ENCODE measurements at regions not wholly inside any gene's neighbourhood (a gene's known extent, or its start where the extent isn't known, plus 50 kb on each side); places are given as distances from the start of the nearest gene placed in this dataset.

- Mint-ChIP-seq H3K9me3 (peaks cover 9% of the 10 kb centered on the region), H3K4me1 (peaks cover 24% of the 10 kb centered on the region), H3K27me3 (ENCODE audit: low read depth) (no peaks in the 10 kb centered on the region), H3K4me3 (no peak overlapping the region), H3K27ac (no peak overlapping the region), H3K36me3 (ENCODE audit: low read depth) (no peaks in the 10 kb centered on the region)
- TF ChIP-seq, protein P1, sequence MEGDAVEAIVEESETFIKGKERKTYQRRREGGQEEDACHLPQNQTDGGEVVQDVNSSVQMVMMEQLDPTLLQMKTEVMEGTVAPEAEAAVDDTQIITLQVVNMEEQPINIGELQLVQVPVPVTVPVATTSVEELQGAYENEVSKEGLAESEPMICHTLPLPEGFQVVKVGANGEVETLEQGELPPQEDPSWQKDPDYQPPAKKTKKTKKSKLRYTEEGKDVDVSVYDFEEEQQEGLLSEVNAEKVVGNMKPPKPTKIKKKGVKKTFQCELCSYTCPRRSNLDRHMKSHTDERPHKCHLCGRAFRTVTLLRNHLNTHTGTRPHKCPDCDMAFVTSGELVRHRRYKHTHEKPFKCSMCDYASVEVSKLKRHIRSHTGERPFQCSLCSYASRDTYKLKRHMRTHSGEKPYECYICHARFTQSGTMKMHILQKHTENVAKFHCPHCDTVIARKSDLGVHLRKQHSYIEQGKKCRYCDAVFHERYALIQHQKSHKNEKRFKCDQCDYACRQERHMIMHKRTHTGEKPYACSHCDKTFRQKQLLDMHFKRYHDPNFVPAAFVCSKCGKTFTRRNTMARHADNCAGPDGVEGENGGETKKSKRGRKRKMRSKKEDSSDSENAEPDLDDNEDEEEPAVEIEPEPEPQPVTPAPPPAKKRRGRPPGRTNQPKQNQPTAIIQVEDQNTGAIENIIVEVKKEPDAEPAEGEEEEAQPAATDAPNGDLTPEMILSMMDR (IDR thresholded peaks at IDR 0.05; ENCODE audit: unreplicated experiment in 3 of 3): no peak
Observed at GRCh38 chr15:39287322-39288195, 293.3 kb upstream of the THBS1 start.

- Mint-ChIP-seq H3K9me3 (peaks cover 19% of the 10 kb centered on the region), H3K36me3 (ENCODE audit: low read depth) (no peaks in the 10 kb centered on the region), H3K4me3 (no peak overlapping the region), H3K4me1 (peaks cover 9% of the 10 kb centered on the region), H3K27ac (no peak overlapping the region), H3K27me3 (ENCODE audit: low read depth) (no peaks in the 10 kb centered on the region)
- TF ChIP-seq, protein P1 (IDR thresholded peaks at IDR 0.05; ENCODE audit: unreplicated experiment in 3 of 3): no peak
Observed at GRCh38 chr15:39290711-39291435, 290.0 kb upstream of the THBS1 start.

GRCh38 chr15:39291690-39292089, 289.2 kb upstream of the THBS1 start:
- Mint-ChIP-seq H3K27ac (no peak overlapping the region), H3K27me3 (ENCODE audit: low read depth) (no peaks in the 10 kb centered on the region), H3K9me3 (peaks cover 19% of the 10 kb centered on the region), H3K36me3 (ENCODE audit: low read depth) (no peaks in the 10 kb centered on the region), H3K4me1 (peaks cover under 1% of the 10 kb centered on the region), H3K4me3 (no peak overlapping the region)
- TF ChIP-seq, protein P1 (IDR thresholded peaks at IDR 0.05; ENCODE audit: unreplicated experiment in 3 of 3): no peak

DNA sequence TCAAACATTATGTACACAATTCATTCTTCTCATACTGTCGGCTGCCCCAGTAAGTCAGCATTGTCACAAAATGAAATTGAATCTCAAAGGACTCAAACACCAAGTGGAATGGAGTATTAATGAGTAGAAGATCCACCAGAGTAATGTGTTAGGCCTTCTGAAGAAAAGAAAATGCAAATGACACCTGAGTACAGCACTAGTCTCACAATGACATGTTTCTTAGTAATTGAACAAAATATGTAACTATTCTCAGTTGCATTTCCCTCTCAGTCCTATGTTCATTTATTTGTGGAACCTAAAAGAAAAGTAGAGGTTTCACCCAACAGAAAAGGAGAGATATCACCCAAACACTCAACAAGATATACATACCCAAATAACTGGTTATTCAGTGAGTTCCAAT, 283.9 kb upstream of the THBS1 start:
- Mint-ChIP-seq H3K27me3 (ENCODE audit: low read depth) (peaks cover 4% of the 10 kb centered on the region), H3K4me3 (no peak overlapping the region), H3K27ac (no peak overlapping the region), H3K9me3 (peaks cover 16% of the 10 kb centered on the region), H3K36me3 (ENCODE audit: low read depth) (no peaks in the 10 kb centered on the region), H3K4me1 (no peaks in the 10 kb centered on the region)
- TF ChIP-seq, protein P1 (IDR thresholded peaks at IDR 0.05; ENCODE audit: unreplicated experiment in 3 of 3): no peak

DNA sequence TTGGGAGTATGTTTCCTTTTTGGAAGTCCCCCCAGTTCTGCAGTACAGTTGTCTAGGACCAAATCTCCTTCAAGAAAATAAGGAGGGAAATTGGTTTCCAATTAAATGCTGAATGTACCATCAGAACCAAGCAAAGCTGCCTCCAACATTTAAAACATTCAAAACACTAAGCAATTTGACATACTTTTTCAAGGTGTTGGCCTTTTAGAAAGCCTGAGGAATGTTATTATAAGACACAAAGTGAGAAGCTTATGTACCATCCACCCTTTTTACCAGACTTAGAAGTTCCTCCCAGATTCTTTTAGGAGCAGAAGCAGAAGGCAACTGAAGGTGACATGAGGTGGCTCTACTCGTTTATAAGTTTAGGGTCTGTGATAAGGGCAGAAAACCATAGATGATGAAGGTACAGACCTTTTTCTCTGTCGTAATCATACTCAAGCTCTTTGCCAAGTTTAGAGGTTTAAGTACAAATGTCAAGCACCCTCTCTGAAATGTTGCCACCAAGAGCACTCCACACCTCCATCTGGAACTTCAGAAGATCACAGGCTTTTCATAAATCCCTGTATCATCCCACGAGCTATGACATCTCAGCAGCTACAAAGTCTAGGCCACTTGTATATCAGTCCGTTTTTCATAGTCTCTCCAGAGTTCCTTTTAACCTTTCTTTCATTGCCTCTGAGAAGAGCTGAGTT, 282.5 kb upstream of the THBS1 start:
- Mint-ChIP-seq H3K27me3 (ENCODE audit: low read depth) (peaks cover 4% of the 10 kb centered on the region), H3K4me3 (no peak overlapping the region), H3K9me3 (peaks cover 7% of the 10 kb centered on the region), H3K4me1 (no peaks in the 10 kb centered on the region), H3K27ac (no peak overlapping the region), H3K36me3 (ENCODE audit: low read depth) (no peaks in the 10 kb centered on the region)
- TF ChIP-seq, protein P1 (IDR thresholded peaks at IDR 0.05; ENCODE audit: unreplicated experiment in 3 of 3): no peak
